Head of caudate nucleus (tissue), 42 donors: ENCODE measurements at regions not wholly inside any gene's neighbourhood (a gene's known extent, or its start where the extent isn't known, plus 50 kb on each side); places are given as distances from the start of the nearest gene placed in this dataset.
"Not testable (repeated sequence)": the region's sequence is repeated elsewhere in the genome, so short reads cannot be mapped to it uniquely, and the experiment has no call there.

Experiments used
- DNase-seq, 42 donors: peaks; one replicate each; pipeline versions ENCODE4 v3.0.0 to v3.0.0-alpha.2; 2020 to 2021; ENCODE audit warnings: mixed read lengths in 7 of 42
- intact Hi-C: fragments of 100-400 bp; cut with DNase I; formaldehyde crosslinking; loops from one replicate; pipeline ENCODE4 v1.15.0; 2022

DNA sequence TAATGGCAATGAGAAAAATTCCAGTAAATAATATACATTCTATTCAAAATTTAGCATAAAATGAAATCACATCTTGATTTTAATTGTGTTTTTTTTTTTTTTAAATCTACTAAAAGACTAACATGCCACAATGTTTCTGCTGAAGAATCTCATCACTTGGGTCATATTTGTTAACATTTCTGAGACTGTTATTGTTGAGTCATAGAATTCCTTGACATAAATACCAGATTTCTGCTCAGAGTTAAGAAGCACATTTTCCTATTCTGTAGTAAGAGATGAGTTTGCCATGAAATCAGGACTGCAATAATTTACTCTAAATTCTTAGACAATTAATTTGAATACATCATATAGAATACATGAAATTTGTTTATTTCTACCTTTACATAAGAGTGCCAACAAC is 154.9 kb upstream of the KYNU start:
- no peak for DNase-seq
- intact Hi-C loops = no loop called here

DNA sequence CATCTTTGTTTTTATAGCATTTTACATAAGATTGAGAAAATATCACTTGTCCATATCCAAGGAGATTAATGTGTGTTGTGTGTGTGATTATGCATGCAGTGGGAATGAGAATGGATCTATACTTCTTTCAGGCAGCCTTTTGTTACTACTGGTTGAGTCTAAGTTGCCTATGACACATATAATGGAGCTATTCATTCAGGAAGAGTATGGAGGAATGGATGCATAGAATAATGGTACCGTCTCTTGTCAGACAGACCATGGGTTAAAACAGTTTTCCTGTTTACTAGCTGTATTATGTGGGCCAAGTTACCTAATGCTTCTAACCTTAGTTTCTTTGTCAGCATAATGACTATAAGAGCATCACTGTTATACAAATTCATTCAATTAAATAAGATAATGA is 155.4 kb upstream of the KYNU start:
- intact Hi-C loops = no loop called here
- DNase-seq = no peak

DNA sequence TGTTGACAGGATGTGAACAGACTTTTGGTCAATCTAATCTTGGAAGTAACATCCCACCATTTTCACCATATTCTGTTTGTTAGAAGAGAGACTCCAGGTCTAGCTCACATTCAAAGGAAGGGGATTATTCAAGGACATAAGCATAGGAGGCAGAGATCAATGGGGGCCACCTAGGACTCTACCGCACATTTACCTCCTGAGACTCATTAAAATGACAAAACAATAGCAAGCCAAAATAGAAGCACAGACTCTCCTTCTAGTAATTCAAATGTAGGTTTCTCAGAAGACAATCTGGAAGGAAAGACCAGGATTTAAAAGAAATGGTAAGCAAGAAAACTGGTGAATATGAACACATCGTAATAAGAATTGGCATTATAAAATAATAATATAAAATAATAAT is 156.4 kb upstream of the KYNU start:
- intact Hi-C loops = no loop called here
- no peak for DNase-seq

DNA sequence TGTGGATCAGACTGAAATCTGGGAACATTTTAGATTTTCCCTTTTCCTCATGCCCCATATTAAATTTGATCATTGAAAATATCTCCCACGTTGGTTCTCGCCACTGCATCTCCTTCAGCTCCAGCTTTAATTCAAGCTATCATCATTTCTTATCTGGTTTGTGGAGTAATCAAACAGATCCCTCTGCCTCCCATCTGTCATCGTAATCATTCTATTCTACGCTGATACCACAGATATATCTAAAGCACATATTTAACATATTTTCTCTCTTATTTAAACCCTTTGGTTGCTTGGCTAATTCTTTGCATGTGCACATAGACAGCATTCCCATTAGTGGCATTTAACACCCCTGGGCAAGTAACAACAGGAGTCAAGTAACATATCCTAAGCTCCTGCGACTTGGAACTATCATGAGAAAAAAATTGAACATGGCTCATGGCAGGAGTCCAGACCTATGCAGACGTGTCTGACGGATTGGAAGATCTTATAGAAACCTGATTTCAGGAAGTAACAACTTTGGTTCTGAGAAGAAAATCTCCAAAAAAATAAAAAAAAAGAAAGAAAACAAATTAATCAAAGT is 158.8 kb upstream of the KYNU start:
- intact Hi-C loops = no loop called here
- DNase-seq = no peak

DNA sequence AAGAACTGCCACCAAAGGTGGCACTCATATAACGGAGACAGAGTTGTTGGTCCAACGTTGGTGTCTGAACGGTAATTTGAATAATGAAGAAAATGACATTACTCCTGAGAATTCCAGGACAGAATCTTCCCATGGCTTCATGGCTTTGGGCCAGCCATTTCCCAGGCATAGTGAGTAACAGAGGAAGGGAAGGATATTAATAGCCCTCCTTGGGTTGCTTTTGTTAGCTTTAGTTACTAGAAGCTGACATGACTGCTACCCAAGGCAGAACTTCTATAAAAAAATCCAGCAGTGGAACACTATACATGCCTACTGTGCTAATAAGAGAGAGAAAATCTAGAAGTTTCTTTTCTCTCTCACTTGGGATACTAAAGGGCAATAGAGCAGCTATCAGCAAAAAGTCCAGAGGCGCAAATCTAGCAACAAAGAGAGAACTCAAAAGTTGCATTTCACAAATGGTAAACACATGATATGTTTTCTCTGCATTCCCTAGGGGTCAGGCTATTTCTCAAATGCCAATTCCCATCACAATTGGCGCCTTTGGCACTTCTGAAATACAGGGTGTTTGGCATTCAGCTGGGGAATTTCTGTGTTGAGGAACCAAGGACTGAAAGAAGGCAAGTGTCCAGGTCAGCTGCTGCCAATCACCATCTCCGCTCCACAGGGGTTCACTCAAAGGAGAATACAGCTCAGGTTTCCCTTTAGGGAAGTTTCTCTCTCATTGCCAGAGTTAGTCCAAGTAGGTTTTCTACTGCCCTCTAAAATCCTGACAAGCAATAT is 160.8 kb upstream of the KYNU start:
- intact Hi-C loops = no loop called here
- peak in 4 of 42 donors; percentile 7 to 17 (median 10) for DNase-seq

DNA sequence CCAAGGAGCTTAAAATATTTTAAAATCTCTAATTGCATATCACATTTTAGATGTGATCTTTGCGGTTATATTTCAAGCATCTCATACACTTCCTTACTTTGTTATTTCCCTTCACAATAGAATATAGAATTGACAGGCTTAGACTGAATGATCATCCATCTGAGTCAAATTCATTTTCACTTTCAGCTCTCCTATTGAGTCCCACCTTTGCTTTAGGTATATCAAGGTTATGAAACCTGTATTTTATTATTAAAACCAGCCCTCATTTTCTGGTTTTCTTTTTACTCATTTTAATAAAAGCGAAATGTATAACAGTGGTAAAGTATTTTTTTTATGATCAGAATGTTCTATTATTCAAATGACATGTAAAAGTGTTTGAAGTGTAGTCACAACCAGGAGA is 162.9 kb upstream of the KYNU start:
- intact Hi-C loops = no loop called here
- DNase-seq = no peak

DNA sequence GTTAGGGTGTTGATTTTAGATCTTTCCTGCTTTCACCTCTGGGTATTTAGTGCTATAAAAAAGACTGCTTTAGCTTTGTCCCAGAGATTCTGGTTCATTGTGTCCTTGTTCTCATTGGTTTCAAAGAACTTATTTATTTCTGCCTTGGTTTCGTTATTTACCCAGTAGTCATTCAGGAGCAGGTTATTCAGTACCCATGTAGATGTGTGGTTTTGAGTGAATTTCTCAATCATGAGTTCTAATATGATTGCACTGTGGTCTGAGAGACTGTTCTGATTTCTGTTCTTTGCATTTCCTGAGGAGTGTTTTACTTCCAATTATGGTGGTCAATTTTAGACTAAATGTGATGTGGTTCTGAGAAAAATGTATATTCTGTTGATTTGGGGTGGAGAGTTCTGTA is 167.1 kb upstream of the KYNU start:
- no peak for DNase-seq
- intact Hi-C loops = no loop called here

DNA sequence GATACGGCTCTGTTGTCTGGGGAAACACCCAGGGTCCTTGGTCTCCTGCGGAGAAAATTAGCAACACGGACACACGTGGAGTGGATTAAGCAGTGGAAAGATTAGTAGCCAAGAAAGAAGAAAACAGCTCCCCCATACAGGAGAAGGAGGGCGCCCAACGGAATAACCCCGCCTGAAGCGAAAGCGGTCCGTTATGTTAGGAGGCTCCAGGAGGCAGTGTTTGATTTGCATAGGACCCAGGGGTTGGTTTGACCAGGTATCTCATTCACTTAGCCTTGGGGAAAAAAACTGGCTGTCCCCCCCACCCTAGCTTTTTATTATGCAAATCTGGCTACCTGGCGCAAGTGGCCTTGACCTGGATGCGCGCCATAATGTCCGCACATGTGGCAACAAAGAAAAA is 170.1 kb upstream of the KYNU start:
- DNase-seq = no peak
- intact Hi-C loops = no loop called here

DNA sequence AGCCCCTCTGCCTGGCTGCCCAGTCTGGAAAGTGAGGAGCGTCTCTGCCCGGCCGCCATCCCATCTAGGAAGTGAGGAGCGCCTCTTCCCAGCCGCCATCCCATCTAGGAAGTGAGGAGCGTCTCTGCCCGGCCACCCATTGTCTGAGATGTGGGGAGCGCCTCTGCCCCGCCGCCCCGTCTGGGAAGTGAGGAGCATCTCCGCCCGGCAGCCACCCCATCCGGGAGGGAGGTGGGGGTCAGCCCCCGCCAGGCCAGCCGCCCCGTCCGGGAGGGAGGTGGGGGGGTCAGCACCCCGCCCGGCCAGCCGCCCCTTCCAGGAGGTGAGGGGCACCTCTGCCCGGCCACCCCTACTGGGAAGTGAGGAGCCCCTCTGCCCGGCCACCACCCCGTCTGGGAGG is 175.1 kb upstream of the KYNU start:
- DNase-seq, intact Hi-C loops: not testable (repeated sequence)

DNA sequence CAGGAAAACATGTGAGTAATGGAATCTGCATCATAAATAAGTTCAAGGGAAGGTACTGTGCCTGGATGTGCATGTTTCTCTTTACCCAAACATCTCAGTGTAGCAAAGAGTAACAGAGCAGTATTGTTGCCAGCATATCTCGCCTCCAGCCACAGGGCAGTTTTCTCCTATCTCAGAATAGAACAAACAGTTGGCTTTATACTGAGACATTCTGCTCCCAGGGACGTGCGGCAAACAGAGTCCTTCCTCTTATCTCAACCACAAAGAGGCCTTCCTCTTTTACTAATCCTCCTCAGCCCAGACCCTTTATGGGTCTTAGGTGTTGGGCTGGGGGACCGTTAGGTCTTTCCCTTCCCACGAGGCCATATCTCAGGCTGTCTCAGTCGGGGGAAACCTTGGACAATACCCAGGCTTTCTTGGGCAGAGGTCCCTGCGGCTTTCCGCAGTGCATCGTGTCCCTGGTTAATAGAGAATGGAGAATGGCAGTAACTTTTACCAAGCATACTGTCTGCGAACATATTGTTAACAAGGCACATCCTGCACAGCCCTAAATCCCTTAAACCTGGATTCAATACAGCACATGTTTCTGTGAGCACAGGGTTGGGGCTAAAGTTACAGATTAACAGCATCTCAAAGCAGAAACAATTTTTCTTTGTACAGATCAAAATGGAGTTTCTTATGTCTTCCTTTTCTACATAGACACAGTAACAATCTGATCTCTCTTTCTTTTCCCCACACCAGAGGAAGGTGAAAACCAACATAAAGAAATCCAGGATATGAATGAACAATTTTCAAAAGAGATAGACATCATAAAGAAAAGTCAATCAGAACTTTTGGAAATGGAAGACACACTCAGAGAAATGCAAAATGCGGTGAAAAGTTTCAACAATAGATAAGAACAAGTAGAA is 181.9 kb upstream of the KYNU start:
- DNase-seq = peak in 3 of 42 donors; percentile 2 to 38 (median 8)
- intact Hi-C loops = not testable (repeated sequence)

DNA sequence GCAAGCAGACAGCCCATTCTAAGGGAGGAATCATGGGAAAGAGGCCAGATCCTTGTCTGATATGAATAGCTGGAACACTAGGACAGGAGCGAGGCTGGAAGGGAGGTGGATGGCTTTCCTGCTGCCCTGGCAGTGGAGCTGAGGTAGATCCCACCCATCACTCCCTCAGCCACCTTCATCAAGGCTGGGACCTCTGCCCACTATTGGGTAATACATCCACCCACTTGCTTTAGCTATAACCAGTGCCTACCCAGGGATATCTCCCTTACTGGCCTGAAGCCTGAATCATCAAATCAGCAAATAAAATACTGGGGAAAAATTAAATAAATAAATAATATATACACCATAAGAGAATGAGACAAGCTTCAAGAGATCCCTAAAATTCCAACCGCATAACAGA is 183.2 kb upstream of the KYNU start:
- intact Hi-C loops = no loop called here
- DNase-seq = no peak

DNA sequence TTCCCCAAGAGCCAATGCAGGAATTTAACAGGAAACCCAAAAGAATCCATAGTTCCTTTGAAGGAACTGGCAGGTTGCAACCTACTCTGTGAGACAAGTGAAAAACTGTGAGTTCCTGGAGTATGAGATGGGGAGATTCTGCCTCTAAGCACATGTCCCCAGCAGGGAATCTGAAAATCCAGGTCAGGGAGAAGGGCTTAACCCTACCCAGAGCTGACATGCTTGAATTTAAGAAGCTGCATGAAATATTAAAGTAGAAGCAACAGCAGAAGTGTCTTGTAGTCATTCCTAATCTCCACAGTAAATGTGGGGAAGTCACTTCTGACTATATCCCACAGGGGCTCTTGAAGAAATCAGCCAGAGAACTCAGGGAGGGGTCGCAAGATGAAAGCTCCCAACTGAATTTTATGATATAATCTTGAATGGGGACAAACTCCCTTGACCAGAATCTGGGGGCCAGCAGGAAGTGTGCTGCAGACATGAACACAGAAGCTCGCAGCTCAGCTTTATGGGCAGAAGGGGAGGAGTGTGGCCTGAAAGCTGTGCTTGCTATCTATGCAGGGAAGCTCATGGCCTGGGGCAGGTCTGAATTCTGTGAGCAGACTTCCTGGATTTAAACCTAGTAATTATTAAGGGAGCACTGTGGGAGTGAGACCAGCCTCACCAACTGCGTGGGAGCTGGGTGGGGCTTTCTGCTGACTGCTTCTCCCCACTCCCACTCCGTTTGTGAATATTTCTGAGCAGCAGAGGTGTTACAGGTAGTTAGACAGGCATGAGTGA is 184.1 kb upstream of the KYNU start:
- intact Hi-C loops = no loop called here
- peak in 25 of 42 donors; percentile 12 to 76 (median 39) for DNase-seq

DNA sequence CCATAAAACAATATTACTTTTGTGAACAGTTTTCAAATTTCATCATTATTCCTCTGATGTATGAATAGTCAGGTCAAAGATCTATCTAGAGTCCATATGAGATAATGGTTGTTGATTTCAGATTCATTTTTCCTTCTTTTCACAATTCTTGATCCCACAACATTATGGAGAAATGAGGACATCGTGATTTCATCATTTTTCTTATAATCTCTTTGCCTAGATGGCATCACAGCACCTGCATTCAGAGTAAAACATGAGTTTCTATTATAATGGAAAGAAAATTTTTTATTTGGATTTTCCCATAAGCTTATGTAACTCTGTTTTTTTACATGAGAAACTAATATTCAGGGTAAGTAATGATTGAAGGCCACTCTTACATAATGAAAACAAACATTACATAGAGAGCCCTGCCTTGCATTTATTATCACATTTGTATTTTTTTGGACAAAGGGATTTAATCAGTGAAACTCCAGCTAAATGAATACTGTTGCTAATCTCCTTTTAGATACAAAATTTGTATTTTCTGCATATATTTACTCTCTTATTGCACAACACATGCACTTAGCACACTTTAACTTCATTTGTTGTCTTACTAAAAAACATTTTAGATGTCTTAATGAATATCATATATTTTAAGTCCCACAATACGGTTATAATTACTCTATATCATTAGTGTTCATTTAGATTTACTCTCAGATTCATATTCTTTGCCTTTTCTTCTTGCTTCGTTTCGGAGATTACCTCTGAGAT is 188.4 kb upstream of the KYNU start:
- intact Hi-C loops = no loop called here
- DNase-seq = no peak

DNA sequence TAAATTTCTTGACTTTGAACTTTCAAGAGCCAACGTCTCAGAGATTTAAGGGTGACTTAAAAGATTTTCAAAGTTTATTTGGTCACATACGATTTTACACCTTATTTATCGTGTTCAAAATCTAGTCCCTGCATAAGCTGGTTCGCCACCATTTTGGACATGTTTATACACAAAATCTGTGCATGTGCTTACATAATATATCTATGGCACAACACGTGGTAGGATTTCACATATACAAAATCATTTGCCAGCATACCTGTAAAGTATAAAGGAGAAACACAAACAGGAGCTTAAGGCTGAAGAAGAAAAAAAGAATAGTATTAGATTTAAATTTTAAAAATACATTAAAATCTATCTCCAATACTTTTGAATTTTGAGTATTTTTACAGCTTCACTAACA is 190.0 kb upstream of the KYNU start:
- DNase-seq = no peak

DNA sequence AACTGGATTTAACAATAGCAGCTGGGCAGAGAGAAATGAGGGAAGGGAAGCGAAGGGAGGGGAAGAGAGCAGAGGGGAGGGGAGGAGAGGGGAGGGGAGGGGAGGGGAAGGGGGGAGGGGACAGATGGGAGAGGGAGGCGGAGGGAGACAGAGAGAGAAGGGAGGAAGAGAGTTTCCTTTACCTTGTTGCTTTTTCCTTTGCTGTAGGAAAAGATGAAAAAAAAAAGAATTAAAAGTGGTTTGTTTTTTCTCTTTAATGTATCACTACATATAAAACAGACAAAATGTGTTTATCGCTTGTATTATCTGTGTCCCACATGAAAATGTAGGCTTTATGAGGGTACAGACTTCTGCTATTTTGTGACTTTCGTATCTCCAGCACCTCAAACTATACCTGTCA is 190.4 kb upstream of the KYNU start:
- DNase-seq = no peak
- intact Hi-C loops = no loop called here

More for the DNA sequence above, 190.0 kb upstream of the KYNU start:
- intact Hi-C loops = no loop called here

DNA sequence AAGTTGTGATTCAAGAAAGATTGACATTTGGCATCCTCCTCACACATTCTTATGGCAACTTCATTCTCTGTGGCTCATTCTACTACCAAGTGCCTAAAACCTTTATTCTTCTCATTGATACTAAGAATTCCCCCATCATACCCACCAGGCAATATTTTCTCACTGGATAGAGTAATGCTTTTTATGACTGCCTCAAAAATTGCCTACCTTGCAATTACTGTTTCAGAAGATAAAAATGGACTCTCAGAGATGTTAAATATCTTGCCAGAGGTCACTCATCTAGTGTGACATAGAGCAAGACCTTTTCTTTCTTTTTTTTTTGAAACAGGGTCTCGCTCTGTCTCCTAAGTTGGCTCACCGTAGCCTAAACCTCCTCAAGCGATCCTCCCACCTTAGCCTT is 192.8 kb upstream of the KYNU start:
- intact Hi-C loops = loop anchor here (5.0 kb wide), 1 partner anchor 293 kb away; no protein-coding TSS in a partner anchor
- DNase-seq = no peak

DNA sequence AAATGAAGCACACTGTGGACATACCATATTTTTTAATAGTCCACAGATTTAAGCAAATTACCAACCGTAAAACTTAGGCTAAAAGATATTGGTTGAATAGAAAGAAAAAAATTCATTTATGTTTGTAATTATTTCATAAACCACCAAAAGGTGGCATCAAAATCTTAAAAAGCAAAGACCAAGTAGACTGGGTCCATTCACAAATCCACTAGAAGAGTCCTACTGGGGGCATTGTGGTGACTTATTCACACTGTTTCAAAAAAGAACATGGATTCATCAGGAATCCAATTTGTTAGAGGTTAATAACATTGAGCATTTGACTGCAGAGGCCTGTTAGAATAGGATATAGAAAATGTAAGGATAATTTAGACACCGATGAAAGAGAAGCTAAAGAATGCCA is 194.9 kb upstream of the KYNU start:
- no peak for DNase-seq
- intact Hi-C loops = loop anchor here (5.0 kb wide), 1 partner anchor 295 kb away; no protein-coding TSS in a partner anchor

DNA sequence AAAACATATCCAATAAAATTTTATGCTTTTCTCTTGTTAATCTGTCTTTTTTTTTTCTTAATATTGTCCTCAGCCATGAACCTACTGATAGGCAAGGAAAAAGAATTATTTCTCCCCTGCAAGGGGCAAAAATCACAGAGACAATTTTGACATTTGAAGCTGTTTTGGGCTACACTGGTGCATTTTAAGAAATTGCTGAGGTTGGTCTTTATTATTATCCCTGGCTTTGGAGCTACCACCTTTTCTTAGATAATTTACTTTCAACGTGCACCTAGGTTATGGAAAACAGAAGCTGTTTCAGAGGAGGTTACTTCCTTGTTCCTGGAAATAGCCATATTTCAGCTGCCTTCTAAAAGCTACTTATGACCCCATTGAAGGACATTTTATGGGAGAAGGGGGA is 195.5 kb upstream of the KYNU start:
- intact Hi-C loops = loop anchor here (5.0 kb wide), 1 partner anchor 295 kb away; no protein-coding TSS in a partner anchor
- no peak for DNase-seq
